ENCODE measurements at regions not wholly inside any gene's neighbourhood (a gene's known extent, or its start where the extent isn't known, plus 50 kb on each side); places are given as distances from the start of the nearest gene placed in this dataset.

DNA sequence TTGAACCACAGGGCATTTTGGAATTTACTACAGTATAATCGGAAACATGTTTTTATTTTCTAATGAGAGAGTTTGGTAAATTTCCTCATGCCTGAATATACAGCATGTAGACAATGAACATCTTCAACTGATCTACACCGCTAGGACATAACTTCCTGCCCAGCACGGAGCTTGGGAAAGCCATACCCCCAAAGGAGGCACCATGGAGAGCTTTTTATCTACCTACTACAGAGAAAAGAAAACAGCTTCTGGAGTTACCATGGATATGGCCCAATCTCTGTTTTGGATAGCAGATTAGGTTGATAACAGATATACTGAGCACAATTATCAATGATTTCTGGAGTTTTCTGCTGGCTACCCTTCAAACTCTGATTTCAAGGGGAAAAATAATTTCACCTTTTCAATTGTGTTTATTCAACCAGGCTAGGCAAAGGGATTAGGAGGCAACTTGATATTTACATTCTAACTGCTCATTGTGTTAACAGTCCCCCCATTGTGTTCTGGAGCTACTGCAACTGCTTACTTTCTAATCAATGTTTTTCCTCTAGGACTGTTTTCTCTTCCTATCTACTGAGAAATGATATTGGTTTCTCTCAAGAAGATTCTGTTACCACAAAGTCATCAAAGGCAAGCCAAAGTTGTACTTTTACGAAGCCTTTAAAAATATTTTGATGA, 123.0 kb upstream of the ARHGAP28 start:
- TF ChIP-seq, protein P1, sequence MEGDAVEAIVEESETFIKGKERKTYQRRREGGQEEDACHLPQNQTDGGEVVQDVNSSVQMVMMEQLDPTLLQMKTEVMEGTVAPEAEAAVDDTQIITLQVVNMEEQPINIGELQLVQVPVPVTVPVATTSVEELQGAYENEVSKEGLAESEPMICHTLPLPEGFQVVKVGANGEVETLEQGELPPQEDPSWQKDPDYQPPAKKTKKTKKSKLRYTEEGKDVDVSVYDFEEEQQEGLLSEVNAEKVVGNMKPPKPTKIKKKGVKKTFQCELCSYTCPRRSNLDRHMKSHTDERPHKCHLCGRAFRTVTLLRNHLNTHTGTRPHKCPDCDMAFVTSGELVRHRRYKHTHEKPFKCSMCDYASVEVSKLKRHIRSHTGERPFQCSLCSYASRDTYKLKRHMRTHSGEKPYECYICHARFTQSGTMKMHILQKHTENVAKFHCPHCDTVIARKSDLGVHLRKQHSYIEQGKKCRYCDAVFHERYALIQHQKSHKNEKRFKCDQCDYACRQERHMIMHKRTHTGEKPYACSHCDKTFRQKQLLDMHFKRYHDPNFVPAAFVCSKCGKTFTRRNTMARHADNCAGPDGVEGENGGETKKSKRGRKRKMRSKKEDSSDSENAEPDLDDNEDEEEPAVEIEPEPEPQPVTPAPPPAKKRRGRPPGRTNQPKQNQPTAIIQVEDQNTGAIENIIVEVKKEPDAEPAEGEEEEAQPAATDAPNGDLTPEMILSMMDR (IDR thresholded peaks at IDR 0.05 in 4 of 5, conservative IDR thresholded peaks at IDR 0.05 in 1 of 5), result no peak
- no peak for TF ChIP-seq POLR2A (IDR thresholded peaks at IDR 0.05)
- no peaks in the 10 kb centered on the region for H3K27me3 ChIP-seq
- DNase-seq, result no peak
- peaks cover 0 to 5% of the 10 kb centered on the region in 2 donors for H3K4me1 ChIP-seq
- H3K36me3 ChIP-seq, result no peaks in the 10 kb centered on the region
- no peak overlapping the region for H3K27ac ChIP-seq
- in situ Hi-C loops (cut with MboI; ENCODE audit: low sequenced_read_pairs in 4 of 4), result no loop called here
- ATAC-seq, result no peak
- intact Hi-C loops (cut with DNase I; ENCODE audit: low total_unique reads), result loop anchor here (5.0 to 10.0 kb wide), 2 partner anchors 48 to 121 kb away; partner anchors contain the start of gene ARHGAP28
- H3K9me3 ChIP-seq, result no peaks in the 10 kb centered on the region
- no peak overlapping the region for H3K4me3 ChIP-seq

DNA sequence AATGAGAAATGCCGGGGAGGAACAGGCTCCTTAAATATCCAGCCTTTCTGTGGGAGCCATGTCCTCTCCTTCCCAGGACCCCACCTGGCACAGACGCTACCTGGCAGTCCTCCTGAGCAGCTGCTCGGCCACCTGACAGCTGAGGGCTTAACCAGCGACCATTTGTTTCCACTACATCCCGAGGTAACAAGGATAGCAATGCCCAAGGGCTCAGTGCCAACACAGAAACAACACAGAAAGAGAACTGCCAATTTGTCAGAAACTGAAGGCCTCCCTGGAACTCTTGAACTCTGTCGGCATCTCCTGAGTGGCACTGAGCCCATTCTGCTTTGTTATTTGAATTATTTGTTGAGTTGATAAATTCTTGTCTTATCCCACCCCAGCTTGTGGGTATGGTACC, 122.2 kb upstream of the ARHGAP28 start:
- Histone ChIP-seq H3K36me3 (no peaks in the 10 kb centered on the region), H3K4me1 (peaks cover 0 to 5% of the 10 kb centered on the region in 2 donors), H3K9me3 (no peaks in the 10 kb centered on the region), H3K27me3 (no peaks in the 10 kb centered on the region), H3K4me3 (no peak overlapping the region), H3K27ac (no peak overlapping the region)
- TF ChIP-seq POLR2A (IDR thresholded peaks at IDR 0.05), result no peak
- TF ChIP-seq, protein P1 (IDR thresholded peaks at IDR 0.05 in 4 of 5, conservative IDR thresholded peaks at IDR 0.05 in 1 of 5), result no peak
- in situ Hi-C loops (cut with MboI; ENCODE audit: low sequenced_read_pairs in 4 of 4), result no loop called here
- ATAC-seq (no peak), DNase-seq (no peak)
- intact Hi-C loops (cut with DNase I; ENCODE audit: low total_unique reads), result loop anchor here (5.0 to 10.0 kb wide), 2 partner anchors 47 to 120 kb away; partner anchors contain the start of gene ARHGAP28

DNA sequence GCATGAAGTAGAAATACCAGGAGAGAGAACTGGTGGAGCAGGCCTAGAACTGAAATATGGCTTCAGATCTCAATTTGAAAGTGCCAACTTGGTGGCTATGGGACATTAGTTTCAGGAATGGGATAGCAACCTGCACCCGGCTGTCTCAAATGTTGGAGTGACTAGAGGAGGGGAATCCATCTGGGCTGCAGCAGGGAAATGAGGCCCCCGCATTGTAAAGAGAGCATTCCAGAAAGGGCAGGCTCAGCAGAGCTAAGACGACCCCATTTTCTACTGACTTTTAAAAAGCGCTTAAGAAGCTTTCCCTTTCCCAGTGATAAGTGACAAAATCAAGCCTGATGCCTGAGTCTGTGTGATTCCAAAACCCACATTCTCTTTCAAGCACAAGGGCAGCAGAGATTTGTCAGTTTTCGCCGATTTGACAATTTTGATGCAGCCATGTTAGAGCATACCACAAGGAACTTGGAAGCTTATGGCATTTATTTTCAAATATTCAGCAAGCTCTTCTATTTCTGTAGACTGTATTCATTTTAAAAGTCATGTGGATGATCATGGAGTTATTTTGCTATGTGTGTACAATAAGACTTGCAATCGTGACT, 119.8 kb upstream of the ARHGAP28 start:
- Histone ChIP-seq H3K4me3 (no peak overlapping the region), H3K36me3 (no peaks in the 10 kb centered on the region), H3K27me3 (no peaks in the 10 kb centered on the region), H3K27ac (no peak overlapping the region), H3K4me1 (peaks cover 0 to 3% of the 10 kb centered on the region in 2 donors), H3K9me3 (no peaks in the 10 kb centered on the region)
- intact Hi-C loops (cut with DNase I; ENCODE audit: low total_unique reads) (loop anchor here (5.0 to 10.0 kb wide), 2 partner anchors 45 to 118 kb away; partner anchors contain the start of gene ARHGAP28), in situ Hi-C loops (cut with MboI; ENCODE audit: low sequenced_read_pairs in 4 of 4) (no loop called here)
- DNase-seq (no peak), ATAC-seq (no peak)
- TF ChIP-seq POLR2A (IDR thresholded peaks at IDR 0.05), result no peak
- TF ChIP-seq, protein P1 (IDR thresholded peaks at IDR 0.05 in 4 of 5, conservative IDR thresholded peaks at IDR 0.05 in 1 of 5), result no peak

DNA sequence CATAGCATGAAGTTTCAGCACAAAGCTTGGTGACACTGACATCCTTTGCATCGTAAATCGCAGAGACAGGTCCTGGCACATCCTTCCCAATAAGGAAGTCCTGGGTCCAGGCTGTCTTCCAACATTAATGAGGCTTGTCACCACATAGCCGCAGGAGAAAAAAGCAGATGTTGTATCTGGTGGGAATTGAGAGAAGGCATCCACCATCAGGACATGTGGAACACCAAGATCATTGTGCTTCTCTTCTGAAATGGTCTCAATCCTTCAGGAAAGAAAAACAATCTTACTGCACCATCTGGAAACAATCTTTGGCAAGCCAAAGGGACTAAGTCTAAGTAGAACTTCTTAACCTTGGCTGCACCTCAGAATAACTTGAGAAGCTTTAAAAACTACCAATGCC, 119.0 kb upstream of the ARHGAP28 start:
- intact Hi-C loops (cut with DNase I; ENCODE audit: low total_unique reads), result no loop called here
- H3K27me3 ChIP-seq, result no peaks in the 10 kb centered on the region
- H3K4me1 ChIP-seq, result no peaks in the 10 kb centered on the region
- no peak overlapping the region for H3K4me3 ChIP-seq
- DNase-seq (no peak), ATAC-seq (no peak)
- H3K27ac ChIP-seq, result no peak overlapping the region
- no peaks in the 10 kb centered on the region for H3K9me3 ChIP-seq
- TF ChIP-seq, protein P1 (IDR thresholded peaks at IDR 0.05 in 4 of 5, conservative IDR thresholded peaks at IDR 0.05 in 1 of 5), result no peak
- no peak for TF ChIP-seq POLR2A (IDR thresholded peaks at IDR 0.05)
- H3K36me3 ChIP-seq, result no peaks in the 10 kb centered on the region
- in situ Hi-C loops (cut with MboI; ENCODE audit: low sequenced_read_pairs in 4 of 4), result no loop called here

Measured in gastrocnemius medialis (tissue), 4 donors.